ENCODE measurements at regions not wholly inside any gene's neighbourhood (a gene's known extent, or its start where the extent isn't known, plus 50 kb on each side); places are given as distances from the start of the nearest gene placed in this dataset.

DNA sequence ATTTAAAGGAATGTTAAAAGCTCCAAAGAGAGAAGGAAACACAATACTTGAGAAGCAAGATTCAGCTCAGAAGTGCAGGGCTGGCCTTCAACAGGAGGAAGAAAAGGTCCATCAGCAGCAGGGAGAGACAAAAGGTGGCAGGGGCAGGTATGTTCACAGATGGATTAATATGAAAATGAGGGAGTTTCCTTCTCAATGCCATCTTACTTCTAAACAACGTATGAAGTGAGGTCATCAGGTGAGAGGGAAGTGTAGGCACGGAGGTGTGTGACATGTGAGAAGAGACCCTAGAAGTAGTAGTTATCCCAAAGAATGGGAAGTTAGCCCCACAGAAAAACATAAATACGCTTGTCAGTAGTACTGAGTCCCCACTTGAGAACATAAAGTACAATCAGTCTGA lies 122.5 kb downstream of the CCER1 start:
- H3K4me3 ChIP-seq (ENCODE audit: low read depth, low read length), result no peak overlapping the region
- TF ChIP-seq, protein P1, sequence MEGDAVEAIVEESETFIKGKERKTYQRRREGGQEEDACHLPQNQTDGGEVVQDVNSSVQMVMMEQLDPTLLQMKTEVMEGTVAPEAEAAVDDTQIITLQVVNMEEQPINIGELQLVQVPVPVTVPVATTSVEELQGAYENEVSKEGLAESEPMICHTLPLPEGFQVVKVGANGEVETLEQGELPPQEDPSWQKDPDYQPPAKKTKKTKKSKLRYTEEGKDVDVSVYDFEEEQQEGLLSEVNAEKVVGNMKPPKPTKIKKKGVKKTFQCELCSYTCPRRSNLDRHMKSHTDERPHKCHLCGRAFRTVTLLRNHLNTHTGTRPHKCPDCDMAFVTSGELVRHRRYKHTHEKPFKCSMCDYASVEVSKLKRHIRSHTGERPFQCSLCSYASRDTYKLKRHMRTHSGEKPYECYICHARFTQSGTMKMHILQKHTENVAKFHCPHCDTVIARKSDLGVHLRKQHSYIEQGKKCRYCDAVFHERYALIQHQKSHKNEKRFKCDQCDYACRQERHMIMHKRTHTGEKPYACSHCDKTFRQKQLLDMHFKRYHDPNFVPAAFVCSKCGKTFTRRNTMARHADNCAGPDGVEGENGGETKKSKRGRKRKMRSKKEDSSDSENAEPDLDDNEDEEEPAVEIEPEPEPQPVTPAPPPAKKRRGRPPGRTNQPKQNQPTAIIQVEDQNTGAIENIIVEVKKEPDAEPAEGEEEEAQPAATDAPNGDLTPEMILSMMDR (IDR thresholded peaks at IDR 0.05; ENCODE audit: insufficient read depth, low read depth, low read length, missing control alignments), result no peak
- DNase-seq (ENCODE audit: low read depth), result no peak

DNA sequence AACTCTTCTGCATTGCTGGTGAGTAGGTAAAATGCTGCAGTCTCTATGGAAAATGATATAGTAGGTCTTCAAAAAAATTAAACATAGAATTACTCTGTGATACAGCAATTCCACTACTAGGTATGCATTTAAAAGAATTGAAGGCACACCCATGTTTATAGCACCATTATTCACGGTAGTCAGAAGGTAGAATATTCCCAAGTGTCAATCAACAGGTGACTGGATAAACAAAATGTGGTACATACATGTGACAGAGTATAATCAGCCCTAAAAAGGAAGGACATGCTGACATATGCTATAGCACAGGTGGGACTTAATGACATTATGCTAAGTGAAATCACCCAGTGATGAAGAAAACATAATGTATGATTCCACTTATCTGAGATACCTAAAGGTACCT lies 123.3 kb downstream of the CCER1 start:
- DNase-seq (ENCODE audit: low read depth), result no peak
- TF ChIP-seq, protein P1 (IDR thresholded peaks at IDR 0.05; ENCODE audit: insufficient read depth, low read depth, low read length, missing control alignments), result no peak
- no peak overlapping the region for H3K4me3 ChIP-seq (ENCODE audit: low read depth, low read length)

DNA sequence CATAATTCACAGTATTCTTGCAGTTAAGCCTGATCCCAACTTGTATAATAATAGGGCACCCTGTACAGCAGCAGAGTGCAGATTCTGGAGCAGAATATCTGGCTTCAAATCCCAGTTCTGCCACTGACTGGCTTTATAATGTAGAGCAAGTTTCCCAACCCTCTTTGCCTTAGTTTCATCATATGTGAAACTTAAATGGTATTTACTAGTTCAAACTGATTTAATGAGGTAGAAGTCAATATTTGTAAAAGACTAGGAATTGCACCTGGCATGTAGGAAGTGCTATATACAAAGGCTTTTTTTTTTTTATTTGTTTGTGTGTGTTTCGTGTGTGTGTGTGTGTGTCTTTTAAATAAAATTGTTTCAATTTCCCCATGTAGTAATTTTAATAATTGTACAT lies 125.9 kb downstream of the CCER1 start:
- TF ChIP-seq, protein P1 (IDR thresholded peaks at IDR 0.05; ENCODE audit: insufficient read depth, low read depth, low read length, missing control alignments), result no peak
- DNase-seq (ENCODE audit: low read depth), result no peak
- H3K4me3 ChIP-seq (ENCODE audit: low read depth, low read length), result no peak overlapping the region

DNA sequence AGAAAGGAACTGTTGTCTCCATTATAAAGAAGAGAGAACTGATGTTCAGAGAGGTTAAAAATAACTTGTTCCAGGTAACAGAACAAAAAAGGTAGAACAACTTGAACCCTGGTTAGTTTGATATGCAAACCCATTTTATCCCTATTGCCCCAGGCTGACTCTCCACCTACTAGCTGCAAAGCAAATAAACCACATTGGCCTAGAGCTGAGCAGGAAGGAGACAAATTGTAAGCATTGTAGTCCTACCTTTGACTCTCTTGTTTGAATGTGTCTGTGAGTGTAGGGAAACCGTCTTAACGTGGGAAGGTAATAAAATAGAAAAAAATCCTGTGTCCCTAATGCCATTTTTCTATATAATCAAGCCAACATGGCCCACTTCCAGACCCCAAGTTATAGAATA lies 126.4 kb downstream of the CCER1 start:
- DNase-seq (ENCODE audit: low read depth), result no peak
- TF ChIP-seq, protein P1 (IDR thresholded peaks at IDR 0.05; ENCODE audit: insufficient read depth, low read depth, low read length, missing control alignments), result no peak

DNA sequence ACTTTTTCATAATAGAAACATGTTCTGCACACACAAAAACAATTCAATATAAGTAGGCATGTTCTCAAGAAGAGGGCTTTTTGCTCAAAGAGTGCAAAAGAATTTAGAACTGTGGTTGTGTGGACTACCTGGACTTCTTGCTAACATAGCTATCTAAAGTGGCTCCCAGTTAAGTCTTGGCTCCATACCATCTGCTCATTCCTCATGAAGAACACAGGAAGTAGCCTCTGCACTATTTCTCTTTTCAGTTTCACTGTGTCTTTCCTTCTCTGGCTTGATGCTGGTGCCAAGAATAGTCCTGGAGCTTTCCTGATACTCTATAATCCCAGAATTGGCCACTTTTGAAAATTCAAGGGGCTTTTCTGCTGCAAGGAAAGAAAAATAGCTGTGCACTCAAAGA lies 127.4 kb downstream of the CCER1 start:
- TF ChIP-seq, protein P1 (IDR thresholded peaks at IDR 0.05; ENCODE audit: insufficient read depth, low read depth, low read length, missing control alignments), result no peak
- H3K4me3 ChIP-seq (ENCODE audit: low read depth, low read length), result no peak overlapping the region
- no peak for DNase-seq (ENCODE audit: low read depth)

More for the DNA sequence above, 126.4 kb downstream of the CCER1 start:
- no peak overlapping the region for H3K4me3 ChIP-seq (ENCODE audit: low read depth, low read length)

DNA sequence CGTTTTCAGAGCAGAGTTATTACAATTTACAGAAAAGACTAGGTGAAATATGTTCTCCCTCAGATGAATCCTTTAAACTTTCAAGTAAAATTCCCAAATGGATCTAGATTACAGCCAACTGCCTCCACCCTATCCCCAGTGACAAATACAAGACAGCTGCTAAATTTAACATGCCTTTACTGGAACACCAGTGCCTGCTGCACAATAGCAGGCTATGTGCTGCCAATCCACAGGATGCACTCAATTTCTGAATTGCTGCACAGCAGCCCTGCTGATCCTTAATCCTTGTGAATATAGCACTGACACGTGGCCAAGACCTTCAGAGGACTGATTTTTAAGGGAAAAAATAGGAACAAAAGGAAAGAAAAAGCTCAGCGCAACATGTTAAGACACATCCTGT lies 128.9 kb downstream of the CCER1 start:
- TF ChIP-seq, protein P1 (IDR thresholded peaks at IDR 0.05; ENCODE audit: insufficient read depth, low read depth, low read length, missing control alignments), result no peak
- DNase-seq (ENCODE audit: low read depth), result no peak

DNA sequence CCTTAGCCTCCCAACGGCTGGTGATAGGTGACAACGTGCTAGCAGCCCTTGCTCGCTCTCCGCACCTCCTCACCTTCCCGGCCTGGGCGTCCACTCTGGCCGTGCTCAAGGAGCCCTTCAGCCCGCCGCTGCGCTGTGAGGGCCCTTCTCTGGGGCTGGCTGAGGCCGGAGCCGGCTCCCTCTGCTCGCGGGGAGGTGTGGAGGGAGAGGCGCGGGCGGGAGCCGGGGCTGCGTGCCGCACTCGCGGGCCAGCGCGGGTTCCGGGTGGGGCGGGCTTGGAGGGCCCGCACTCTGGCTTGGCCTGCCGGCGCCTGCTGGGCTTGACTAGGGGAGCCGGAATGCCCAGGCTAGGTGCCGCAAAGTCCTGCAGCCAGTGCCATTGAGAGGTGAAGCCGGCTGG lies 131.1 kb downstream of the CCER1 start:
- H3K4me3 ChIP-seq (ENCODE audit: low read depth, low read length), result no peak overlapping the region
- no peak for DNase-seq (ENCODE audit: low read depth)
- TF ChIP-seq, protein P1 (IDR thresholded peaks at IDR 0.05; ENCODE audit: insufficient read depth, low read depth, low read length, missing control alignments), result no peak

More for the DNA sequence above, 128.9 kb downstream of the CCER1 start:
- no peak overlapping the region for H3K4me3 ChIP-seq (ENCODE audit: low read depth, low read length)
